ENCODE measurements at regions not wholly inside any gene's neighbourhood (a gene's known extent, or its start where the extent isn't known, plus 50 kb on each side); places are given as distances from the start of the nearest gene placed in this dataset.
A peak's percentile ranks its signal among the peaks of the same experiment; 100 is the strongest.

- Histone ChIP-seq H3K56ac (replicated peaks; ENCODE audit: insufficient read length, low read depth, low read length) (no peak overlapping the region), H3K4me3 (ENCODE audit: extremely low read depth in 1 of 4, insufficient read depth in 2 of 4, low read depth in 3 of 4, low read length in 4 of 4) (no peak overlapping the region), H3K27me3 (replicated peaks in 1 of 4; ENCODE audit: control insufficient read depth in 3 of 4, extremely low read depth in 1 of 4, insufficient read depth in 3 of 4, low read length in 3 of 4) (no peaks in the 10 kb centered on the region), H3K4me1 (replicated peaks in 1 of 4; ENCODE audit: control insufficient read depth in 3 of 4, insufficient read depth in 4 of 4, low read length in 3 of 4) (peaks cover 0 to 4% (median under 1%) of the 10 kb centered on the region in 4 experiments; a peak in 1 of 7 replicates), H3K9me3 (ENCODE audit: insufficient read depth in 2 of 2, low read depth in 1 of 2, low read length in 1 of 2) (no peaks in the 10 kb centered on the region), H4K8ac (ENCODE audit: extremely low read depth, insufficient read depth, low read length) (no peak overlapping the region; the same call in 1 of the 2 replicates), H4K20me1 (replicated peaks in 1 of 2; ENCODE audit: control insufficient read depth in 1 of 2, insufficient read depth in 2 of 2, low read length in 2 of 2) (no peaks in the 10 kb centered on the region), H3K23me2 (ENCODE audit: low read depth, low read length) (no peaks in the 10 kb centered on the region), H3K9ac (replicated peaks in 1 of 4; ENCODE audit: extremely low read depth in 1 of 4, low read depth in 3 of 4, low read length in 3 of 4) (no peak overlapping the region), H3K79me1 (ENCODE audit: low read depth, low read length) (no peaks in the 10 kb centered on the region), H2BK15ac (ENCODE audit: low read length) (no peak overlapping the region), H2AFZ (ENCODE audit: low read length) (peak overlapping the region; percentile 76), H3K4me2 (ENCODE audit: insufficient read depth in 1 of 2, low read depth in 2 of 2, low read length in 2 of 2) (no peak overlapping the region), H2BK5ac (ENCODE audit: low read depth, low read length) (no peak overlapping the region), H3K23ac (ENCODE audit: insufficient read length) (no peak overlapping the region), H4K91ac (replicated peaks; ENCODE audit: insufficient read length, low read length) (no peak overlapping the region), H3K4ac (replicated peaks; ENCODE audit: insufficient read length, low read depth, low read length) (no peak overlapping the region), H2BK120ac (replicated peaks; ENCODE audit: low read depth, low read length) (no peak overlapping the region), H2AK5ac (ENCODE audit: low read depth, low read length) (no peak overlapping the region), H4K5ac (ENCODE audit: insufficient read length, low read depth, low read length) (no peak overlapping the region), H3K79me2 (ENCODE audit: control insufficient read depth in 1 of 2, insufficient read depth in 2 of 2, low read length in 2 of 2) (no peaks in the 10 kb centered on the region), H3K18ac (ENCODE audit: extremely low read depth, low read length) (0 out of 2 replicates have a peak overlapping the region, but pooled peaks have one; percentile 55), H3K36me3 (ENCODE audit: control insufficient read depth in 2 of 4, insufficient read depth in 4 of 4, low read length in 3 of 4) (no peaks in the 10 kb centered on the region), H2BK20ac (ENCODE audit: low read length) (no peak overlapping the region; the same call in 1 of the 2 replicates), H2BK12ac (ENCODE audit: low read depth, low read length) (no peak overlapping the region), H3K27ac (ENCODE audit: low read depth, low read length) (no peak overlapping the region), H3K14ac (ENCODE audit: insufficient read length) (no peak overlapping the region)
- FAIRE-seq (no peak), DNase-seq (ENCODE audit: low read depth in 1 of 2, low spot score in 2 of 2) (no peak)
- 93% methylated on average over 6 of the region's 7 CpGs; no CpG with 5 or more reads in 1 of the 2 experiments for WGBS, 2 experiments (ENCODE audit: extremely low coverage in 1 of 2, insufficient coverage in 1 of 2, insufficient read length in 1 of 2, insufficient replicate concordance in 2 of 2, low coverage in 1 of 2, low lambda C conversion rate in 2 of 2, missing lambda C conversion rate in 1 of 2)
- ChIA-PET POLR2A (ENCODE audit: partially characterized antibody) (interaction anchor here (0.9 kb wide), 1 partner anchor 23 kb away, joined by 3 read pairs; no protein-coding TSS in a partner anchor), CTCF (ENCODE audit: partially characterized antibody) (interaction anchor here (1.0 to 2.3 kb wide), 5 partner anchors 11 to 191 kb away, joined by 3 to 6 read pairs (median 4); no protein-coding TSS in a partner anchor)
- TF ChIP-seq NRF1 (IDR thresholded peaks at IDR 0.05; ENCODE audit: low read depth, low read length) (no peak), TAF1 (IDR thresholded peaks at IDR 0.05; ENCODE audit: low read depth, low read length) (no peak), CTCF (IDR thresholded peaks at IDR 0.05; ENCODE audit: control extremely low read depth in 1 of 3, insufficient read depth in 1 of 3, low read depth in 1 of 3, low read length in 3 of 3) (no peak), YY1 (IDR thresholded peaks at IDR 0.05; ENCODE audit: low read depth, low read length) (no peak), MAFK (IDR thresholded peaks at IDR 0.05; ENCODE audit: low read depth, low read length) (no peak), FOSL1 (IDR thresholded peaks at IDR 0.05; ENCODE audit: insufficient read depth, low read depth, low read length) (no peak), KDM1A (IDR thresholded peaks at IDR 0.05; ENCODE audit: borderline replicate concordance, low read length) (no peak), ATF2 (IDR thresholded peaks at IDR 0.05; ENCODE audit: low read length) (no peak), ZNF274 (IDR thresholded peaks at IDR 0.05; ENCODE audit: borderline replicate concordance, extremely low read depth, low read length) (no peak), KDM5A (IDR thresholded peaks at IDR 0.05; ENCODE audit: low read length) (no peak)
These were observed 108.7 kb downstream of the BDH1 start for GRCh38 chr3:197447057-197447456.

All from H1 (cell line).